ENCODE measurements at regions not wholly inside any gene's neighbourhood (a gene's known extent, or its start where the extent isn't known, plus 50 kb on each side); places are given as distances from the start of the nearest gene placed in this dataset.

DNA sequence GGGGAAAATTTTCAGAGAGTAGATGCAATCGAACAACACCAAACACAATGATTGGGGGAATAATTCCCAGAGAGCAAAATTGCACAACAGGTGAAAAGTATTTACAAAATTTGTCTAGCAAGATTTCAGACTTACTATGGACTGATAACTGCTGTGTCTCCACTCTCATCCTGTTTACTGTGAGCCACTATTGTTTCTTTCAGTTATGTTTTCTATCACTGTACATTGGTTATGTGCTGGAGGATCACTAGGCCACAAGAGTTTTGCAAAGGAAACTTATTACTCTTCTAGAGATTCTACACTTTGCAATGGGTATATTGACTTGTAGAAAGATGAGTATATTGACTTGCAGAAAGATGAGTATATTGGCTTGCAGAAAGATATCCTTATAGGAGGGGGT lies 934.1 kb upstream of the CRIM1 start:
- Mint-ChIP-seq H3K9me3 (no peaks in the 10 kb centered on the region), H3K27me3 (ENCODE audit: insufficient read depth, low read depth) (no peaks in the 10 kb centered on the region), H3K4me1 (no peaks in the 10 kb centered on the region), H3K36me3 (no peaks in the 10 kb centered on the region), H3K27ac (no peak overlapping the region), H3K4me3 (no peak overlapping the region)
- Histone ChIP-seq H3K4me3 (no peak overlapping the region), H3K4me1 (no peaks in the 10 kb centered on the region), H2AFZ (replicated peaks) (no peak overlapping the region), H3F3A (ENCODE audit: low read depth) (no peaks in the 10 kb centered on the region), H3K4me2 (no peak overlapping the region), H3K27me3 (no peaks in the 10 kb centered on the region), H3K9me3 (ENCODE audit: low read depth) (no peaks in the 10 kb centered on the region), H3K9ac (no peak overlapping the region), H4K20me1 (ENCODE audit: low read depth) (no peaks in the 10 kb centered on the region), H3K27ac (no peak overlapping the region), H3K36me3 (no peaks in the 10 kb centered on the region), H3K79me2 (ENCODE audit: low read depth) (no peaks in the 10 kb centered on the region)
- no peak for DNase-seq (ENCODE audit: low spot score)
- no peak for TF ChIP-seq EZH2phosphoT487 (IDR thresholded peaks at IDR 0.05)

DNA sequence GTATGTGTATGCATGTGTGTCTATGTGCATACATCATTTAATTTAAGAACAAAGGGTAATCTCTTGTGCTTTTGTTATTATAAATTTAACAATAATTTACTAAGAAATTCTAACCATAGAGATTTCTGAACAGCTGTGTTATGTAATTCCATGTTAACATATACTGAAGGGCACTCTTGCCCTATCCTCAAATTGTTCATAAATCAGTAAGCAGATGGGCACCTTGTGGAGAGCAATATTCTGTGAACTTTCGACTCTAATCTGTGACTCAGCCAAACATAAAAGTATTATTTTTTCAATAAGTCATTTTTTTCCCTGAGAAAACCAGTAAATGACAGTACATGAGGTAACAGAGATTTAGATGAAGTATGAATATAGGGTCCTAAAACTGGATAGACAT lies 938.3 kb upstream of the CRIM1 start:
- Mint-ChIP-seq H3K36me3 (no peaks in the 10 kb centered on the region), H3K4me3 (no peak overlapping the region), H3K4me1 (no peaks in the 10 kb centered on the region), H3K27ac (no peak overlapping the region), H3K27me3 (ENCODE audit: insufficient read depth, low read depth) (no peaks in the 10 kb centered on the region), H3K9me3 (no peaks in the 10 kb centered on the region)
- H3K36me3 ChIP-seq: no peaks in the 10 kb centered on the region
- no peaks in the 10 kb centered on the region for H3K27me3 ChIP-seq
- no peaks in the 10 kb centered on the region for H3F3A ChIP-seq (ENCODE audit: low read depth)
- no peak overlapping the region for H3K4me3 ChIP-seq
- no peak overlapping the region for H2AFZ ChIP-seq (replicated peaks)
- H3K27ac ChIP-seq: no peak overlapping the region
- H3K4me2 ChIP-seq: no peak overlapping the region
- H3K9me3 ChIP-seq (ENCODE audit: low read depth): no peaks in the 10 kb centered on the region
- H3K4me1 ChIP-seq: no peaks in the 10 kb centered on the region
- no peaks in the 10 kb centered on the region for H4K20me1 ChIP-seq (ENCODE audit: low read depth)
- H3K79me2 ChIP-seq (ENCODE audit: low read depth): no peaks in the 10 kb centered on the region
- TF ChIP-seq, protein P1, sequence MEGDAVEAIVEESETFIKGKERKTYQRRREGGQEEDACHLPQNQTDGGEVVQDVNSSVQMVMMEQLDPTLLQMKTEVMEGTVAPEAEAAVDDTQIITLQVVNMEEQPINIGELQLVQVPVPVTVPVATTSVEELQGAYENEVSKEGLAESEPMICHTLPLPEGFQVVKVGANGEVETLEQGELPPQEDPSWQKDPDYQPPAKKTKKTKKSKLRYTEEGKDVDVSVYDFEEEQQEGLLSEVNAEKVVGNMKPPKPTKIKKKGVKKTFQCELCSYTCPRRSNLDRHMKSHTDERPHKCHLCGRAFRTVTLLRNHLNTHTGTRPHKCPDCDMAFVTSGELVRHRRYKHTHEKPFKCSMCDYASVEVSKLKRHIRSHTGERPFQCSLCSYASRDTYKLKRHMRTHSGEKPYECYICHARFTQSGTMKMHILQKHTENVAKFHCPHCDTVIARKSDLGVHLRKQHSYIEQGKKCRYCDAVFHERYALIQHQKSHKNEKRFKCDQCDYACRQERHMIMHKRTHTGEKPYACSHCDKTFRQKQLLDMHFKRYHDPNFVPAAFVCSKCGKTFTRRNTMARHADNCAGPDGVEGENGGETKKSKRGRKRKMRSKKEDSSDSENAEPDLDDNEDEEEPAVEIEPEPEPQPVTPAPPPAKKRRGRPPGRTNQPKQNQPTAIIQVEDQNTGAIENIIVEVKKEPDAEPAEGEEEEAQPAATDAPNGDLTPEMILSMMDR (IDR thresholded peaks at IDR 0.05): no peak
- no peak for TF ChIP-seq EZH2 (IDR thresholded peaks at IDR 0.05)
- TF ChIP-seq EZH2phosphoT487 (IDR thresholded peaks at IDR 0.05): no peak
- H3K9ac ChIP-seq: no peak overlapping the region
- no peak for DNase-seq (ENCODE audit: low spot score)

DNA sequence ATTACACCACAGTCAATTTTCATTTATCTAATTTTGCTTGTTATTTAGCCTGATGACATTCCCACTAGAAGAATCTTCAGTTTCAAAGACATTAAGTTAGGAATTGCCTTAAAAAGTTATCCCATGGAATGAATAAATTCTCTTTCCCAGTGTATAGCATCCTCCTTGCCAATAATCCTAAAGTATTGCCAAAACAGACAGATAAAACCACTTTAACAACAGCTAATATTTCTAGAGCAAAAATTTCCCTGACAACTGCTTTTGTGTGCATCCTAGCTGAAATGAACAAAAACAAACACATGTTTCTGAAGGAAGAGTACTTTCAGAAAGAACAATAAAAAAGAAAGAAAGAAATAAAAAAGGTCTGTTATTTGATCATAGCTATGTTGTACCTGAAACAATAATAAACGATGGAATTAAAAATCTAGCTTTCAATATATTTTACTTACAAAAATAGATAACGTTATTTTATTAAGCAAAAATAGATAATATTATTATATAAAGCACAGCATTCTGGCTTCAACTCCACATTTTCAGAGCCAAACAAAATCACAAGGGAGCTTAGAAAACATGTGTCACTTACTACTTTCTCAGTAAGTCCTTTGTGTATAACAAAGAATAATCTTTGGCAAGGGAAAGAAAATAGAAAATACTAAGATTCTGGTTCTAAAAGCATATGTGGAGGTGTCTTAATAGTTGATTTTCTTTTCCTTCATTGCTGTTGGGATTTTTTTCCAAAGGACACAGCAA lies 939.0 kb upstream of the CRIM1 start:
- H3K9ac ChIP-seq: no peak overlapping the region
- H2AFZ ChIP-seq (replicated peaks): no peak overlapping the region
- DNase-seq (ENCODE audit: low spot score): no peak
- no peaks in the 10 kb centered on the region for H3K9me3 ChIP-seq (ENCODE audit: low read depth)
- Mint-ChIP-seq H3K27me3 (ENCODE audit: insufficient read depth, low read depth) (no peaks in the 10 kb centered on the region), H3K36me3 (no peaks in the 10 kb centered on the region), H3K4me1 (no peaks in the 10 kb centered on the region), H3K9me3 (no peaks in the 10 kb centered on the region), H3K27ac (no peak overlapping the region), H3K4me3 (no peak overlapping the region)
- H3K36me3 ChIP-seq: no peaks in the 10 kb centered on the region
- H3K79me2 ChIP-seq (ENCODE audit: low read depth): no peaks in the 10 kb centered on the region
- no peaks in the 10 kb centered on the region for H3F3A ChIP-seq (ENCODE audit: low read depth)
- no peaks in the 10 kb centered on the region for H4K20me1 ChIP-seq (ENCODE audit: low read depth)
- no peak overlapping the region for H3K4me2 ChIP-seq
- no peak overlapping the region for H3K4me3 ChIP-seq
- no peaks in the 10 kb centered on the region for H3K4me1 ChIP-seq
- H3K27ac ChIP-seq: no peak overlapping the region
- H3K27me3 ChIP-seq: no peaks in the 10 kb centered on the region
- no peak for TF ChIP-seq EZH2 (IDR thresholded peaks at IDR 0.05)
- TF ChIP-seq, protein P1 (IDR thresholded peaks at IDR 0.05): no peak
- no peak for TF ChIP-seq EZH2phosphoT487 (IDR thresholded peaks at IDR 0.05)

DNA sequence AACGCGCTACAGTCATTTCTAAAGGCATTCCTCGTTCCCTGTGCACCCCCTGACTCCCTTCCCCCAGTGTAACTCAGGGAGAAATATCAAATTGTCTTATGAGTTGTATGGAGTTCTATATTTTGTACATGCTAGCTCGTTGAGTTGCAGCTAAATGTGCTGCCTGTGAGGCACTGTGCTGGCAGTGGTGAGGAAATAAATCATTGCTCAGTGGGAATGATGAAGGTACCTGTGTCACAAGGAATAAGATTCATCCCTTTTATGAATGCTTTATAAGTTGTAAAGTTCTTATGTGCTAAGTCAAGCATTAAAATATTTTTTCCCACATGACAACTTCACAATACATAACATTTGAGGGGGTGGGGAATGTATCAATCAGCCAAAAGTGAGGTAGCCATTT lies 939.6 kb upstream of the CRIM1 start:
- no peak overlapping the region for H3K4me3 ChIP-seq
- no peak overlapping the region for H3K9ac ChIP-seq
- no peak overlapping the region for H3K27ac ChIP-seq
- no peaks in the 10 kb centered on the region for H3K27me3 ChIP-seq
- Mint-ChIP-seq H3K9me3 (no peaks in the 10 kb centered on the region), H3K36me3 (no peaks in the 10 kb centered on the region), H3K27ac (no peak overlapping the region), H3K4me1 (no peaks in the 10 kb centered on the region), H3K4me3 (no peak overlapping the region), H3K27me3 (ENCODE audit: insufficient read depth, low read depth) (no peaks in the 10 kb centered on the region)
- DNase-seq (ENCODE audit: low spot score): no peak
- H2AFZ ChIP-seq (replicated peaks): peak overlapping the region; percentile 60
- no peaks in the 10 kb centered on the region for H3K79me2 ChIP-seq (ENCODE audit: low read depth)
- H4K20me1 ChIP-seq (ENCODE audit: low read depth): no peaks in the 10 kb centered on the region
- H3K36me3 ChIP-seq: no peaks in the 10 kb centered on the region
- no peaks in the 10 kb centered on the region for H3K4me1 ChIP-seq
- H3K9me3 ChIP-seq (ENCODE audit: low read depth): no peaks in the 10 kb centered on the region
- TF ChIP-seq EZH2 (IDR thresholded peaks at IDR 0.05) (no peak), EZH2phosphoT487 (IDR thresholded peaks at IDR 0.05) (no peak)
- H3K4me2 ChIP-seq: no peak overlapping the region
- no peaks in the 10 kb centered on the region for H3F3A ChIP-seq (ENCODE audit: low read depth)

Measured in neural progenitor cell (in vitro differentiated cells).